Fibroblast of skin of left biceps (primary cell): ENCODE measurements at regions not wholly inside any gene's neighbourhood (a gene's known extent, or its start where the extent isn't known, plus 50 kb on each side); places are given as distances from the start of the nearest gene placed in this dataset.
"Not testable (repeated sequence)": the region's sequence is repeated elsewhere in the genome, so short reads cannot be mapped to it uniquely, and the experiment has no call there.

ENCODE experiments used
- DNase-seq, 2 experiments: peaks; one replicate each; pipeline ENCODE4 v3.0.0-alpha.2; 2013; ENCODE audit warnings: low read depth in 2 of 2

DNA sequence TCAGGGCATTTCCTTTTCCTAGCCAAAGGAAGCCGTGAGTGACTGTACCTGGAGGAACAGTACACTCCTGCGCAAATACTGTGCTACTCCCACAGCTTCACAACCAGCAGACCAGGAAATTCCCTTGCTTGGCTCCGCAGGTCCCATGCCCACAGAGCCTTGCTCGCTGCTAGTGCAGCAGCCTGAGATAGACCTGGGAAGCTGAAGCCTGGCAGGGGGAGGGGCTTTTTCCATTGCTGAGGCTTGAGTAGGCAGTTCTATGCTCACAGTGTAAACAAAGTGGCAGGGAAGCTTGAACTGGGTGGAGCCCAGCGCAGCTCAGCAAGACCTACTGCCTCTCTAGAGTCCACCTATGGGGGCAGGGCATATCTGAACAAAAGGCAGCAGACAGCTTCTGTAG is 291.2 kb downstream of the HGF start:
- no peak for DNase-seq

- not testable (repeated sequence) for DNase-seq
These were observed 291.6 kb downstream of the HGF start for GRCh38 chr7:81478201-81478600.

DNA sequence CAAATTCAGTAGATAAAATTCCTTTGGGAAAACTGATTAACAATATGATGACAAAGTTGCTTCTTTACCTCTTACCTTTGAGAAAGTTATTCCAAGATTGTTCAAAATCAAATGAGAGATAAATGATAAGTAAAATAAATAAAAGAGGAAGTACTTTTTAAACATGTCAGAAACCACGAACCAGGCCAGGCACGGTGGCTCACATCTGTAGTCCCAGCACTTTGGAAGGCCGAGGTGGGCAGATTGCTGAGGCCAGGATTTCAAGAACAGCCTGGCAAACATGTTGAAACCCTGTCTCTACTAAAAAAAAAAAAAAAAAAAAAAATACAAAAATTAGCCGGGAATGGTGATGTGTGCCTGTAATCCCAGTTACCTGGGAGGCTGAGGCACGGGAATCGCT is 296.6 kb downstream of the HGF start:
- no peak for DNase-seq

- no peak for DNase-seq
These were observed 299.0 kb downstream of the HGF start for GRCh38 chr7:81470724-81471379.

DNA sequence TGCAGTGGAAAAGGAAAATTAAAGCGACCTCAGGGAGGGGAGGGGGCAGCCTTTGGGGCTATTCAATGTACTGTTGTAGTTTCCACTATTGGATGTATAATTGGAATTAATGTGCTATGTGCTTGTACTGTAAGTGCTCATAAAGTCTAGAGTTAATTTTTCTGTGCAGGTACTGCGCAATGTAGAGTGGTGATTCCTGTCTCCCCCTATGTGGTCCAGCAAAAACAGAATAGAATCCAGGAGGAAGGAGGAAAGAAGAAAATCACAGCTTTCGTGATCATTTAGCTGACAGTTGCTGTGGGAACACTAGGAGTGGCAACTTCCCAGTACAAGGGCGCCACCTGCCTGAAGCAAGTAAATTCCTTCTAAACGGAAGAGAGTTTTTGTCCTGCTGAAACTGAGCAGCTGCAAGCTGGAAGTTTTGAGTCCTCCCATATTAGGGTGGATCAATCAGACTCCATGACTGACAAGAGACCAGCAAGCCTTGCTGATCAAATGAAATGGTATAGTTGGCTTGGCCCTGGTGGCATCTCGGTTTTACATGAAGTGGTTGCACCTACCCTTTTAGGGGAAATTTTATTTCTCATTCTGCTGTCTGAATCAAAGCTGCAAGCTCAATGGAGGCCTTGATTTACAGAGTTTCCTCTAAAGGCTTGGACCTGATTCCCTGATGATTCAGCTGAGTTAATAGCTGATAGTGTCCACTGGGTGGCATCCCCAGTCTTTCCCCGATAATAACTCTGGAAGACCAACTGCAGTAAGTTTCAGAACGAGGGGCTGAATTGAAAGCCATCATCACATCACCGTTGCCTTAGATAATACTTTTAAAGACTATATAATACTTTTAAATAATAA is 299.8 kb downstream of the HGF start:
- DNase-seq: peak; percentile 18 to 47

DNA sequence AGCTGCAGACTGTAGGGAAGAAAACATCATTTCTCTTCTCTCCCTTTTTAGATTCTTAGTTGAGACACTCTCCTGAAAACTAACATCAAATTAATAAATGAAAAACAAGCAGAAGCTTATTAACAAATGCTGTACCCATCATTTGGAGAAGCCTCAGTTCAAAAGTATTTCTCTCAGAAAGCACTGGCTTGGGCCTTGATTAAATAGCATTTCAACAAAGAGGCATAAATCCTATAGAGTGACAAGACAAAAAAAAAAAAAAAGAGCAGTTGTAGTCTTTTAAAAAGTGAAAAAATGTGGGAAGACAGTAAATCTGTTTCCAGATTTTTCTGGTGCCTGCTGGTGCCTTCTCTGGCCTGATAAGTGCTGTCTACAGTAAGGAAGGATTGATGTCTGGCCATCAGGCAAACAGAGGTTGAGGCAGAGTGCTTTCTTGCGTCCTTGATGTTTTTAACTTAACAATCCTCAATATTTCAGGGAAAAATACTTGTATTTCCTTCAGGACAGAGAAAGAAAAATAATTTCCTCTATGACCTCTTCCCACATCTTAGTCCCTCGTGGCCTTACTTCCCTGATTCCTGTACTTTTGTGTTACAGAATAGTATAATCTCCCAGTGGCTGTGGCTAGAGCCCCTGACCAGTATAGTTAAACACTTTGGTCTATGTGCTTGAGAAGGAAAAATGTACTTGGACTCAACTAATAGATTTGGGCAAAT is 300.5 kb downstream of the HGF start:
- DNase-seq: no peak

- DNase-seq: no peak
These were observed 301.3 kb downstream of the HGF start for GRCh38 chr7:81468526-81468925.

DNA sequence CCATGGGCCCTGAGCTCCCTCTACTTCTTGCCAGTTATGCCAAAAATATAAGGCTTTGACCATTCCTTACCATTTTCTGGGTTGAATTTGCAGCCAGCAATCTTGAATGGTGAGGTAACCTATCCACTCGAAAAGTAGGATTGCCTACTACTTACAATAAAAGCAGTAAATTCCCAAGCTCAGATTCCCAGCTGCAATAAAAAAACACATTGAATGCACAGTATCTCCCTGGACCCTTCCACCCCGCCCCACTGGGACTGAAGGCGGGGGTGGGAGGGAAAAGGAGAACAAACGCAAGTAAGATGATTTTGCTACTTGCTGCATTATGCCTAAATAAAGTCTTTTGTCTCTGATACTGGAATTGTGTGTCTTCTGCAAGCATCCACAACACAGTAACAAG is 301.9 kb downstream of the HGF start:
- no peak for DNase-seq

- DNase-seq: peak in 1 of 2 experiments; percentile 21
These were observed 307.2 kb downstream of the HGF start for GRCh38 chr7:81462672-81463071.

DNA sequence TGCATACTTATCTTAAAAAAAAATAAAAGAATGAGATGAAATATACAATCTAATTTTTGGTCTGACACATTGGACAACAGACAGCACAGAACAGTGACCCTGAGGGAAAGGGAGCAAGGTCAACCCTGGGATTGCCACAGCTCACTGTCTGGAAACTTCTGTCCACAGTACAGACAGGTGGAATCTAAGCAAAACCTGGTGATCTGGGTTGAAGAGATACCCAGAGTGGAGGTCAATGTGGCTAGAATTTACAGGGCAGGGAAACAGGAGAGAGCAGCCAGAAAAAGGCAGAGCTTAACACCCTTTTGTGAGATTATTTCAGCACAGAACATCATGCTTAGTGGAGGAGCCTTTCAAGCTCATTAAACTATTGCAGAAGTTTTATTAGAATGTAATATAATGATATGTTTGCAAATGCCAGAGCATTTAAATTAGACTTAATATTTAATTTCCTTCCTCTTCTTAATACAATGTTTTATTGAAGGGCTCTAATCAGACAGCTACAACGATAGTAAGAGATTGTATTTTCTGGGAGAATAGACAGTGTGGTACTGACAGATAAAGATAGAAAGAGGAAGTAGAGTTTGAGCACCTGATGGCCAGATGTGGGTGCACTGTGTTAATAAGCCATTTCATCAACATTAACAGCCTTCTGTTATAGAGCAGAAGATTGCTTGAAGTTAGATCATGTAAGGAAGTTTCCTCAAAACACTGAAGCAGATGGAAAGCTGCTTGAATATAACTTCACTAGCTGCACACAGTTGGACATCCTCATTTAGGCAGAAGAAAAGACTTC is 309.4 kb downstream of the HGF start:
- no peak for DNase-seq

- no peak for DNase-seq
These were observed 310.4 kb downstream of the HGF start for GRCh38 chr7:81459485-81459884.

DNA sequence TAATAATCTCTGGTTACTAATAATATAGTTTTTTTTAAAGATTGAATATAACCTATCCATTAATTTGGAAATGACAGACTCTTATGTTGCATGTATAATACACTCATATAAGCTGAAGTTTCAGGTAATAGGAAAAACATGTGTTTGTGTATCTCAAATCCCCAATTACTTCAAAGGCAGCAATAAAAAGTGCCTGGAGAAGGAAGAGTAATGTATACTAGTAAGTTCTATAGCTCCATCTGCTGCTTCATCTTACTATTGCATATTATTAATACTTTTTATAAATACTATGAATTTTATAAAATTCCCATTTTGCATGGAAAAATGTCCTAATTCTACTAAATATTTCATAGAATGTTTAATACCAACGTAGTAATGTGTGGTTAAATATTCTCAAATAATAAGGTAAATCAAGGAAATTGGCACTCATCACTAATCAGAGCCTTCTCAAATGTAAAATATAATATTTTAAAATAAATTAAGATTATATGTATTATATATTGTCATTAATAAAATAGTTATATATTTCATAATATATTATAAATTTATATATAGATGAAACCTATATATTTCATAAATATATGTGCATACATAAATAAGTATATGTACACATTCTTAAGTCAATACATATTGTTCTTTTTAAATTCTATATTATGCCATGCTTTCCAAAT is 311.9 kb downstream of the HGF start:
- DNase-seq: no peak

DNA sequence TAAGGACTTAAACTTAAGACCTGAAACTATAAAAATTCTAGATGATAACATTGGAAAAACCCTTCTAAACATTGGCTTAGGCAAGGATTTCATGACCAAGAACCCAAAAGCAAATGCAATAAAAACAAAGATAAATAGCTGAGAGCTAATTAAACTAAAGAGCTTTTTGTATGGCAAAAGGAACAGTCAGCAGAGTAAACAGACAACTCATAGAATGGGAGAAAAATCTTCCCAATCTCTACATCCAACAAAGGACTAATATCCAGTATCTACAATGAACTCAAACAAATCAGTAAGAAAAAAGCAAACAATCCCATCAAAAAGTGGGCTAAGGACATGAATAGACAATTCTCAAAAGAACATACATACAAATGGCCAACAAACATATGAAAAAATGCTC is 316.1 kb downstream of the HGF start:
- not testable (repeated sequence) for DNase-seq

DNA sequence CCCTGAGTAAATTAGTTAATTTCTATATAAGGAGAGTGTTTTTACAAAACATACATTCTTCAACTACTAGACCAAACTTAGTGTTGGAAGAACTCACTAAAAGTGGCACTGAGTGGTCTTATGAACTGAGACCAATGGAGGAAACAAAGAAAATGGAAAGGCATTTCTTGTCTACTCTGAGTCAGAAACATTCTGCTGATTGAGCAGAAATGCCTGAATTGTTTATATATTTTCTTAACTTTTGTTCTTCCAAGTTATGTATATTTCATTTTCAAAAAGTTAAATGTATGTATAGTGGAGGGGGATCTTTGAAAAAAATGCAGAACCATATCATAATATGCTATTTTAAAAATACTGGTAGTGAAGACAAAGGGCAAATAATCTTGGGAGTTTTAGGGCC is 320.7 kb downstream of the HGF start:
- DNase-seq: no peak

DNA sequence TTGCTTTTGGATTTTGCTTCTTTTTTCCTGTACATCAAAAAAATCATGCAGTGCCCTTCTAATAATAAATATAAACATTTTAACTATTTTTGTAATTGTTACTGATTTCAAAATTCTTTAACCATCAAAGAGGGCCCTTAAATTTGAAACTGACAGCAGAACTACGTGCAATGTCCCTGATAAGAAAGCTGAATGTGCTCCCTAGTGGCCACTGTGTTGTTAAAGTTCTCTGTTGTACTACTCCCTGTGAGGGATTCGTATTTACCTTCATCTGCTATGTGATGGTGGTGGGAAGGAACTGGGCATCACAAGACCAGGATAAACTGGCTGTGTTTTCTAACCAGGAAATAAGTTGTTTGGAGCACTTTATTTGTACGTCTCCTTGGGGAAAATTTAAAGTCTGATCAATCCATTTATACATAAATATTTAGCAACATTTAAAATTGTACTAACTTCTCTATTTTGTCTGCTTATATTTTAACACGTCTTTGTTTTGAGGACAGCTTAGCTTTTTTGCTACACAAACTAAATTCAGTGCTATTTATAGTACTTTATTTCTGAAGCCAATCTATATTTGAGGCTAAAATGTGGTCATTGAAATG is 322.4 kb downstream of the HGF start:
- DNase-seq: no peak

DNA sequence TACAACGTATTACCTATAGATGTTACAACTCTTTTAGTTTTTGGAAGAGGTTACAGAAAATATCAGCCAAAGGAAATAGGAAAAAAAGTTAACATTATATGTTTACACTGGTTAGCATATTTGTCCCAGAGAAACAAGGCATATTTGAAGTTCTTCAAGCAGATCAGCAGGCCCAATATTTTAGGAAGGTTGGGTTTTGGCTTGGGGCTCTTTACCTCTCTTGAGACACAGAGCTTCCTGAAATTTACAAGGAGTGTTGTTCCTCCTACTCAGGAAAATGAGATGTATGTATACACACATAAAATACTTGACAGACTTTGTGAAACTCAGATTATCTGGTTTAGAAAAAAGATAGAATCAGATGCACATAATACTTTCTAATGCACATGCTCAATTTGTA is 323.6 kb downstream of the HGF start:
- DNase-seq: no peak

GRCh38 chr7:81445462-81445861 is 324.4 kb downstream of the HGF start:
- DNase-seq: no peak

GRCh38 chr7:81441750-81442149 is 328.1 kb downstream of the HGF start:
- no peak for DNase-seq

DNA sequence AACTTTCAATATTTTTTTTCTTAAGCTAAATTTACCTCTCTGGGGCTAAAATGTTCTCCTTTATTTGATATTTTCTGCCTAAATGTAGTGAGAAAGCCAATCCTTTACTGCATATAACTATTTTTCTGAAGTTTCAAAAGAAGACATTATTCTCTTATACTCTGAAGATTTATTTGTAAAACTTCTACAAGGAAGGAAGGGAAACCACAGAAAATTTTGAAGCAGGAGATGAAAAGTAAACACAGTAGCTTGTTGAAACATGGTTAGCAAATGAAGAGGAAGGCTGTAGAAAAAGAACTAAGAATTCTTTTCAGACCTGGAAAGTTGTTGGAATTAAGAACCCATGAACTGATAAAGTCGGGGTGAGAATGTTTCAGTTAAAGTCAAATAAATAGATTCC is 330.3 kb downstream of the HGF start:
- no peak for DNase-seq

GRCh38 chr7:81437160-81437559 is 332.7 kb downstream of the HGF start:
- not testable (repeated sequence) for DNase-seq
